Fibroblast of lung (primary cell): ENCODE measurements at regions not wholly inside any gene's neighbourhood (a gene's known extent, or its start where the extent isn't known, plus 50 kb on each side); places are given as distances from the start of the nearest gene placed in this dataset.
"Not testable (repeated sequence)": the region's sequence is repeated elsewhere in the genome, so short reads cannot be mapped to it uniquely, and the experiment has no call there.

ENCODE experiments used
- DNase-seq, 2 donors: peaks; one replicate each; pipeline versions ENCODE4 v3.0.0 to v3.0.0-alpha.2; 2010; ENCODE audit warnings: low read depth in 2 of 2
- H2AFZ ChIP-seq: 2 replicates; pipeline ENCODE4 v1.5.1; 2012; ENCODE audit warnings: low read length, control low read depth, inconsistent platforms
- H3K27ac ChIP-seq: 2 replicates; pipeline ENCODE4 v1.5.1; 2011; ENCODE audit warnings: low read length, control low read depth; ENCODE audit not compliant: insufficient read depth
- H3K27me3 ChIP-seq: 2 replicates; pipeline ENCODE4 v1.5.1; 2011; ENCODE audit warnings: mild to moderate bottlenecking, low read length; ENCODE audit not compliant: control insufficient read depth, insufficient read depth
- H3K36me3 ChIP-seq: 2 replicates; pipeline ENCODE4 v1.5.1; 2011; ENCODE audit warnings: low read length; ENCODE audit not compliant: control insufficient read depth, insufficient read depth
- H3K4me1 ChIP-seq: 2 replicates; pipeline ENCODE4 v1.5.1; 2011; ENCODE audit warnings: low read length; ENCODE audit not compliant: control insufficient read depth, insufficient read depth; ENCODE audit errors: extremely low read depth
- H3K4me2 ChIP-seq: 2 replicates; pipeline ENCODE4 v1.5.1; 2011; ENCODE audit warnings: low read length, control low read depth; ENCODE audit not compliant: insufficient read depth; ENCODE audit errors: extremely low read depth
- H3K4me3 ChIP-seq, 4 experiments: fragments of 200-600 bp in 1 of 4; sonication (generic) in 1 of 4; replicated peaks in 1 of 4; 2 replicates each; pipeline ENCODE4 v1.5.1; 2011 to 2016; ENCODE audit warnings: low read length in 4 of 4, low read depth in 3 of 4, mild to moderate bottlenecking in 3 of 4, control low read depth in 2 of 4, inconsistent platforms in 1 of 4, mixed read lengths in 1 of 4; ENCODE audit not compliant: insufficient read depth in 1 of 4; ENCODE audit errors: control extremely low read depth in 1 of 4
- H3K79me2 ChIP-seq: 2 replicates; pipeline ENCODE4 v1.5.1; 2012; ENCODE audit warnings: mild to moderate bottlenecking, low read length, inconsistent platforms; ENCODE audit not compliant: control insufficient read depth, insufficient read depth
- H3K9ac ChIP-seq: 2 replicates; pipeline ENCODE4 v1.5.1; 2011; ENCODE audit warnings: mild to moderate bottlenecking, low read length, control low read depth; ENCODE audit not compliant: insufficient read depth
- H3K9me3 ChIP-seq: 2 replicates; pipeline ENCODE4 v1.5.1; 2012; ENCODE audit warnings: low read depth, low read length; ENCODE audit not compliant: control insufficient read depth, insufficient read depth
- H4K20me1 ChIP-seq: 2 replicates; pipeline ENCODE4 v1.5.1; 2011; ENCODE audit warnings: low read length; ENCODE audit not compliant: control insufficient read depth, insufficient read depth; ENCODE audit errors: extremely low read depth
- CTCF ChIP-seq, 2 donors: IDR thresholded peaks in 1 of 2; conservative IDR thresholded peaks in 1 of 2; 1 replicate in 1 of 2; 2 replicates in 1 of 2; pipeline ENCODE4 v1.5.1; 2011 to 2012; ENCODE audit warnings: low read length in 2 of 2, control low read depth in 1 of 2, inconsistent platforms in 1 of 2, low read depth in 1 of 2, mild to moderate bottlenecking in 1 of 2
- EZH2 ChIP-seq: IDR thresholded peaks from 2 replicates; pipeline ENCODE4 v1.5.1; 2012; ENCODE audit warnings: low read length, control low read depth, mild to moderate bottlenecking; ENCODE audit errors: missing control alignments

GRCh38 chr4:55028196-55028595 is 97.2 kb downstream of the KDR start:
- no peaks in the 10 kb centered on the region for H3K9me3 ChIP-seq
- no peak for DNase-seq
- H4K20me1 ChIP-seq, result no peaks in the 10 kb centered on the region
- no peak overlapping the region for H3K4me3 ChIP-seq
- H3K79me2 ChIP-seq, result no peaks in the 10 kb centered on the region
- H3K27me3 ChIP-seq, result no peaks in the 10 kb centered on the region
- no peak overlapping the region for H3K27ac ChIP-seq
- no peaks in the 10 kb centered on the region for H3K36me3 ChIP-seq
- H3K4me1 ChIP-seq, result no peaks in the 10 kb centered on the region
- H3K4me2 ChIP-seq, result no peak overlapping the region
- TF ChIP-seq EZH2 (no peak), CTCF (conservative IDR thresholded peaks at IDR 0.05 in 1 of 2, IDR thresholded peaks at IDR 0.05 in 1 of 2; ENCODE audit: low read depth in 1 of 2, low read length in 2 of 2) (no peak)
- H3K9ac ChIP-seq, result no peak overlapping the region
- no peak overlapping the region for H2AFZ ChIP-seq

- Histone ChIP-seq H3K9me3 (no peaks in the 10 kb centered on the region), H3K36me3 (no peaks in the 10 kb centered on the region), H4K20me1 (no peaks in the 10 kb centered on the region), H3K4me1 (no peaks in the 10 kb centered on the region), H3K4me2 (no peak overlapping the region), H3K4me3 (no peak overlapping the region), H3K27me3 (no peaks in the 10 kb centered on the region), H3K27ac (no peak overlapping the region), H3K9ac (no peak overlapping the region), H3K79me2 (no peaks in the 10 kb centered on the region), H2AFZ (no peak overlapping the region)
- TF ChIP-seq EZH2, result no peak
- TF ChIP-seq CTCF (conservative IDR thresholded peaks at IDR 0.05 in 1 of 2, IDR thresholded peaks at IDR 0.05 in 1 of 2; ENCODE audit: low read depth in 1 of 2, low read length in 2 of 2), result no peak
- DNase-seq, result no peak
Observed at GRCh38 chr4:55027596-55027995, 97.8 kb downstream of the KDR start.

GRCh38 chr4:55025456-55025855 is 99.9 kb downstream of the KDR start:
- H2AFZ ChIP-seq, H3K27ac ChIP-seq, DNase-seq, H3K36me3 ChIP-seq, H3K4me2 ChIP-seq, H3K4me3 ChIP-seq, H3K9me3 ChIP-seq, H3K9ac ChIP-seq, H3K27me3 ChIP-seq, H4K20me1 ChIP-seq, H3K4me1 ChIP-seq, H3K79me2 ChIP-seq: not testable (repeated sequence)

GRCh38 chr4:55023030-55023429 is 102.4 kb downstream of the KDR start:
- no peak overlapping the region for H3K9ac ChIP-seq
- H3K79me2 ChIP-seq, result no peaks in the 10 kb centered on the region
- no peaks in the 10 kb centered on the region for H4K20me1 ChIP-seq
- H3K4me3 ChIP-seq, result no peak overlapping the region
- H3K9me3 ChIP-seq, result no peaks in the 10 kb centered on the region
- no peaks in the 10 kb centered on the region for H3K27me3 ChIP-seq
- TF ChIP-seq CTCF (conservative IDR thresholded peaks at IDR 0.05 in 1 of 2, IDR thresholded peaks at IDR 0.05 in 1 of 2; ENCODE audit: low read depth in 1 of 2, low read length in 2 of 2), result no peak
- no peaks in the 10 kb centered on the region for H3K4me1 ChIP-seq
- no peak overlapping the region for H3K4me2 ChIP-seq
- H3K27ac ChIP-seq, result no peak overlapping the region
- no peak for DNase-seq
- H3K36me3 ChIP-seq, result no peaks in the 10 kb centered on the region
- H2AFZ ChIP-seq, result no peak overlapping the region
